GM12878 (cell line): ENCODE measurements at regions not wholly inside any gene's neighbourhood (a gene's known extent, or its start where the extent isn't known, plus 50 kb on each side); places are given as distances from the start of the nearest gene placed in this dataset.

Source experiments
- ATAC-seq: fragments of 200-7000 bp; cut with Tn5 transposase; 3 replicates; pipeline ENCODE4 v1.9.1; 2020; ENCODE audit warnings: mild to moderate bottlenecking, moderate library complexity
- BruUV-seq: library from RNA; stranded (reverse); fragments of 400-500 nt; replicated peaks from 2 replicates; lab custom pipeline; 2021; lab: Mats Ljungman, UMichigan
- CTCF ChIA-PET: fragments of 300-600 bp; sonication (Branson Sonifier 250); formaldehyde crosslinking; extraction: SDS; loops from one replicate; lab custom pipeline; 2021; ENCODE audit warnings: inconsistent platforms; lab: Yijun Ruan, JAX
- POLR2A ChIA-PET: fragments of 350-600 bp; formaldehyde crosslinking; extraction: SDS; loops from one replicate; lab custom pipeline; 2021; ENCODE audit warnings: inconsistent platforms; lab: Charles Lee
- RAD21 ChIA-PET: fragments of 300-600 bp; sonication (Branson Sonifier 250); formaldehyde crosslinking; loops from one replicate; lab custom pipeline; 2023; ENCODE audit warnings: antibody characterized with exemption; ENCODE audit not compliant: unreplicated experiment; lab: Charles Lee
- SMC1A ChIA-PET: fragments of 300-600 bp; sonication (Branson Sonifier 250); formaldehyde crosslinking; loops from one replicate; lab custom pipeline; 2023; ENCODE audit not compliant: unreplicated experiment, uncharacterized antibody; lab: Charles Lee
- DNase-seq: peaks from one replicate; pipeline ENCODE4 v3.0.0-alpha.2; 2011; ENCODE audit warnings: low read depth, low spot score
- FAIRE-seq: peaks from 3 replicates; lab custom pipeline; 2011; peaks lifted over from hg19 to GRCh38; lab: Jason Lieb, UNC
- H2AFZ ChIP-seq: 2 replicates; pipeline ENCODE4 v1.6.0; 2011; ENCODE audit warnings: low read depth, low read length, control low read depth; ENCODE audit not compliant: control insufficient read depth
- H3K27ac ChIP-seq: 2 replicates; pipeline ENCODE4 v1.5.1; 2011; ENCODE audit warnings: control low read depth; ENCODE audit not compliant: control insufficient read depth, insufficient read depth
- H3K27me3 ChIP-seq, 2 experiments: replicated peaks in 1 of 2; 2 replicates each; pipeline versions ENCODE4 v1.6.0 to v1.6.1; 2011; ENCODE audit warnings: low read length in 1 of 2; ENCODE audit not compliant: control insufficient read depth in 2 of 2, insufficient read depth in 2 of 2
- H3K36me3 ChIP-seq, 2 experiments: 2 replicates each; pipeline ENCODE4 v1.5.1; 2011; ENCODE audit warnings: low read length in 1 of 2; ENCODE audit not compliant: control insufficient read depth in 2 of 2, insufficient read depth in 2 of 2
- H3K4me1 ChIP-seq: 2 replicates; pipeline ENCODE4 v1.6.1; 2011; ENCODE audit warnings: mild to moderate bottlenecking, low read length, moderate library complexity, mixed read lengths; ENCODE audit not compliant: control insufficient read depth, insufficient read depth
- H3K4me2 ChIP-seq: 2 replicates; pipeline ENCODE4 v1.6.0; 2011; ENCODE audit warnings: control low read depth; ENCODE audit not compliant: control insufficient read depth, insufficient read depth
- H3K4me3 ChIP-seq: fragments of 200-600 bp; sonication (generic); 2 replicates; pipeline ENCODE4 v1.5.1; 2016
- H3K79me2 ChIP-seq: 2 replicates; pipeline ENCODE4 v1.6.0; 2011; ENCODE audit warnings: low read length; ENCODE audit not compliant: control insufficient read depth, insufficient read depth
- H3K9ac ChIP-seq: 2 replicates; pipeline ENCODE4 v1.8.0; 2011; ENCODE audit warnings: low read length, control low read depth, mixed read lengths; ENCODE audit not compliant: control insufficient read depth, insufficient read depth
- H3K9me3 ChIP-seq: replicated peaks from 3 replicates; pipeline ENCODE4 v1.5.1; 2011; ENCODE audit warnings: mild to moderate bottlenecking, low read length; ENCODE audit not compliant: control insufficient read depth, insufficient read depth
- H4K20me1 ChIP-seq: 2 replicates; pipeline ENCODE4 v1.6.0; 2011; ENCODE audit not compliant: control insufficient read depth, insufficient read depth
- BACH1 ChIP-seq: fragments of 450-650 bp; IDR thresholded peaks from 2 replicates; pipeline ENCODE4 v1.6.1; 2017; ENCODE audit warnings: mild to moderate bottlenecking, borderline replicate concordance
- CHD4 ChIP-seq: fragments of 200-600 bp; sonication (generic); IDR thresholded peaks from 2 replicates; pipeline ENCODE4 v1.6.1; 2016; ENCODE audit warnings: mild to moderate bottlenecking
- E2F8 ChIP-seq: fragments of 450-650 bp; IDR thresholded peaks from 2 replicates; pipeline ENCODE4 v1.6.1; 2018; ENCODE audit warnings: mild to moderate bottlenecking, low read depth, moderate library complexity; ENCODE audit not compliant: partially characterized antibody
- FOS ChIP-seq: IDR thresholded peaks from 3 replicates; pipeline ENCODE4 v1.6.1; 2011; ENCODE audit warnings: borderline replicate concordance; ENCODE audit not compliant: insufficient read length; ENCODE audit errors: extremely low read depth
- JUNB ChIP-seq: IDR thresholded peaks from 2 replicates; pipeline ENCODE4 v1.6.1; 2016; ENCODE audit warnings: antibody characterized with exemption, mild to moderate bottlenecking
- MAX ChIP-seq: IDR thresholded peaks from 2 replicates; pipeline ENCODE4 v1.6.1; 2012; ENCODE audit warnings: low read depth, low read length, improper control_type of control experiment
- MXI1 ChIP-seq: fragments of 150-350 bp; IDR thresholded peaks from 2 replicates; pipeline ENCODE4 v1.6.1; 2011; ENCODE audit warnings: low read depth, mild to moderate bottlenecking, inconsistent platforms, low read length, improper control_type of control experiment
- PKNOX1 ChIP-seq: fragments of 450-650 bp; IDR thresholded peaks from 2 replicates; pipeline ENCODE4 v1.6.1; 2016; ENCODE audit warnings: mild to moderate bottlenecking
- SREBF1 ChIP-seq: IDR thresholded peaks from 2 replicates; pipeline ENCODE4 v1.6.1; 2012; ENCODE audit warnings: mild to moderate bottlenecking, low read length
- USF2 ChIP-seq: IDR thresholded peaks from 2 replicates; pipeline ENCODE4 v1.6.1; 2011; ENCODE audit warnings: low read depth, low read length, improper control_type of control experiment, borderline replicate concordance
- ZNF207 ChIP-seq: fragments of 450-650 bp; IDR thresholded peaks from 2 replicates; pipeline ENCODE4 v1.6.1; 2014; ENCODE audit warnings: antibody characterized with exemption, mild to moderate bottlenecking, borderline replicate concordance
- WGBS: methylation state at CpG from one replicate; pipeline ENCODE4 v1.1.6; 2016; ENCODE audit warnings: low lambda C conversion rate; ENCODE audit not compliant: insufficient replicate concordance, insufficient coverage; ENCODE audit errors: missing lambda C conversion rate; 5-methylcytosine and 5-hydroxymethylcytosine counted together
- in situ Hi-C: fragments of 300-500 bp; cut with MboI; formaldehyde crosslinking; loops from 9 replicates; pipeline ENCODE4 v1.14.3; 2018; ENCODE audit warnings: mixed read lengths
- intact Hi-C: fragments of 100-400 bp; cut with micrococcal nuclease; formaldehyde crosslinking; loops from one replicate; pipeline ENCODE4 v1.14.2; 2022; ENCODE audit not compliant: unreplicated experiment

- ChIA-PET SMC1A (no interaction called here), RAD21 (no interaction called here), CTCF (no interaction called here), POLR2A (no interaction called here)
- Histone ChIP-seq H3K9me3 (no peaks in the 10 kb centered on the region; the same call in 2 of the 3 replicates), H3K4me3 (no peak overlapping the region), H2AFZ (no peak overlapping the region), H3K27me3 (no peaks in the 10 kb centered on the region), H3K27ac (no peak overlapping the region), H3K4me2 (no peak overlapping the region), H3K79me2 (no peaks in the 10 kb centered on the region), H3K4me1 (no peaks in the 10 kb centered on the region), H3K36me3 (no peaks in the 10 kb centered on the region), H3K9ac (no peak overlapping the region), H4K20me1 (no peaks in the 10 kb centered on the region)
- intact Hi-C loops (no loop called here), in situ Hi-C loops (no loop called here)
- FAIRE-seq (no peak), DNase-seq (no peak), ATAC-seq (no peak)
- TF ChIP-seq ZNF207 = no peak
- no peak for TF ChIP-seq USF2
- TF ChIP-seq JUNB = no peak
- no peak for TF ChIP-seq MAX
- no peak for TF ChIP-seq SREBF1
- no peak for TF ChIP-seq BACH1
- TF ChIP-seq PKNOX1 = no peak
- TF ChIP-seq E2F8 = no peak
- no peak for TF ChIP-seq MXI1
- TF ChIP-seq FOS = no peak
- no peak for TF ChIP-seq CHD4
- 51% methylated on average over 5 of the region's 5 CpGs for WGBS
- no TSS peak for BruUV-seq
Measured at GRCh38 chr13:34619326-34619725, 322.7 kb upstream of the NBEA start.
